Forelimb muscle (tissue), 1 donor: ENCODE measurements at regions not wholly inside any gene's neighbourhood (a gene's known extent, or its start where the extent isn't known, plus 50 kb on each side); places are given as distances from the start of the nearest gene placed in this dataset.

ENCODE experiments used
- DNase-seq: peaks from one replicate; pipeline ENCODE4 v3.0.0-alpha.2; 2013; ENCODE audit warnings: low read depth

DNA sequence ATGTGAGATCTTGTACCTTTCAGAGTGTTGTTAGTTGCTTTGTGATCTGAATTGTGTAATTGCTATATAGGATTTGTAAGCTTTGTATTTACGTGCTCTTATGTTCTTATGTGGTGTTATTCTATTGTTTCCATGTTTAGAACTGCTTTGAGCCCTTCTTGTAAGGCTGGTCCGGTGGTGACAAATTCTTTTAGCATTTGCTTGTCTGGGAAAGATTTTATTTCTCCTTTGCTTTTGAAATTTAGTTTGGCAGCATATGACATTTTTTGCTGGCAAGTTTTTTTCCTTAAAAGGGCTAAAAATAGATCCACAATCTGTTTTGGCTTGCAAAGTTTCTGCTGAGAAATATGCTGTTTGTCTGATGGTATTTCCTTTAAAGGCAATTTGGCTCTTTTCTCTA, 1089.2 kb upstream of the PCDH9 start:
- DNase-seq = no peak

DNA sequence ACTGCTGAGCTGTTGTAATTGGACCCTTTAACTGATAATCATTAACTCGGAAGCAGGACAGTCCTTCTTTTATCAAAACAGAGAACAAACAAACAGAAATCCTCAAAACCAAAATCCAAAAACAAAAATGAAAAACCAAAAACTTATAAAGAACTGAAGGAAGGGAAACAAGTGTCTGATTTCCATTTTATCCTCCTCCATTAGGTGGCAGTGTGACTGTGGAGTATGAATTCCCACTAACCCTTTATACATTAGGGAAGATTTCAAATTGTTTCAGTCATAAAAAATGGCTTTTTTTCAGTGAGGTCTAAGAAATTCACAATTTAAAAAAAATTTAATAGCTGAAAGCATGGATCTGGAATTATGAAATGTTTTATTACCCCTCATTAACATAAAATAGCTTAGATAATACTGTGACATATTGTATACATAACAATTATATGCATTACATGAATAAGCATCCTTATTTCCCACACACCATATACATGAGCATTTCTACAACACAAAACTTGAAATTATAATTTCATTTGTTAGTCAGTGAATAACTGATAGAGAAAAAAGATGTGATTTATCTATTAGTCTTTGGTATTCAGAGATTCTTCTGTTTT, 1074.3 kb upstream of the PCDH9 start:
- DNase-seq = no peak

DNA sequence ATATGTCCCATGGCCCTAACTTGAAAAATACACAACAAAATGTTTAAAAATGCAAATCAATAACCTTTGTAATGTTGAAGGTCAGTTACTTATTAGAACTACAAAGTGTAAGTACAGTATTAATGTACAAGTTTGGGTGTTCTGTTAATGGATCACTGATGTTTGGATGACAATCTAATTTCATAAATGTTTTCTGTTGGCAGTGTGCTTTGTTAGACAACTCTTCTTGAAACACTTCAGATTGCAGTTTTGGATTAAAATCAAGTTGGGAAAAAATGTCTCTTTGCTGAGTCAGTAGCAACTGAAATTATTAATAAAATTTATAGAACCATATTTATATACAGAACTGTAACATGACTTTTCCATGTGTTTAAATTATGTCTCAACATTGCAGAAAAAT, 1063.5 kb upstream of the PCDH9 start:
- no peak for DNase-seq

DNA sequence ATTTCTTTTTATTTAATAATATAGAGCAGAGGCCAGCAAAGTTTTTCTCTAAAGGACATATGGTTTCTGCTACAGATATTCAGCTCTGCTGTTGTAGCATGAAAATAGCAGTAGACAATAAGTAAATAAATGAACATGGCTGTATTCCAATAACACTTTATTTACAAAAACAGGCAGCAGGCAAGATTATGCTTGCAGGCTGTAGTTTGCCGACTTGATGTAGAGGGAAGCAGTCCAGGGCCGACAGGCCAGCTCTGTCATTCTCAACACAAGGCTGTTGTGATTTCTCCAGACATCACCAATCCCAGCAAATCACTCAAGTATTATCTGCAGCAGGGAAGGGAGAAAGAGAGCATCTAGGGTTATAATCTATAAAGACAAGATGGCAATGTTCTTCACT, 1062.5 kb upstream of the PCDH9 start:
- no peak for DNase-seq

DNA sequence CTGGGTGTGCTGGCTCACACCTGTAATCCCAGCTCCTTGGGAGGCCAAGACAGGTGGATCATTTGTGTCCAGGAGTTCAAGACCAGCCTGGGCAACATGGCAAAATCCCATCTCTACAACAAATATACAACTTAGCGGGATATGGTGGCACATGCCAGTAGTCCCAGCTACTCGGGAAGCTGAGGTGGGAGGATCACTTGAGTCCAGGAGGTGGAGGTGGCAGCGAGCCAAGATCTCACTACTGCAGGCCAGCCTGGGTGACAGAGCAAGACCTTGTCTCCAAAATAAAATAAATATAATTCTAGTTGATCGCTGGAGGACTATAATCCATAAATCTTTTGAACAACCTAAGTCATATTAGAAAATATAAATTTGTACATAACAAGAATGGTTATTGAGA, 1061.5 kb upstream of the PCDH9 start:
- no peak for DNase-seq

DNA sequence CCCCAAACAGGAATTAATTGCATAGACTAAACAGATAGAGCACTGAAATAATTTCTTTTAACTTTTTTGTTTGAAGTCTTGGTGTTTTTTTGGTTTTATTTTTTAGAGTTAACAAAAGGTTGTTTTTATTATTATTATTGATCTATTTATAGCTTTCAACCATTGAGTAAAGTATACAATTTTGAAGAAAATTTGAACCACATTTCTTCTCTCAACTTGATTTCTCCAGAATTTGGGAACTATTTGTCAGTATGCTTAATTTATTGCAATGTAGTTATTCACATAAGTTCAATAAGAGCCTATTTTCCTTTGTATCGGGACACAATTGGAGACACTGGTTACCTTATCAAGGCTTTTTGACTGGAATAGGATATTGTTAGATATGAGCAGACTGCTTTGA, 1045.6 kb upstream of the PCDH9 start:
- DNase-seq = no peak

DNA sequence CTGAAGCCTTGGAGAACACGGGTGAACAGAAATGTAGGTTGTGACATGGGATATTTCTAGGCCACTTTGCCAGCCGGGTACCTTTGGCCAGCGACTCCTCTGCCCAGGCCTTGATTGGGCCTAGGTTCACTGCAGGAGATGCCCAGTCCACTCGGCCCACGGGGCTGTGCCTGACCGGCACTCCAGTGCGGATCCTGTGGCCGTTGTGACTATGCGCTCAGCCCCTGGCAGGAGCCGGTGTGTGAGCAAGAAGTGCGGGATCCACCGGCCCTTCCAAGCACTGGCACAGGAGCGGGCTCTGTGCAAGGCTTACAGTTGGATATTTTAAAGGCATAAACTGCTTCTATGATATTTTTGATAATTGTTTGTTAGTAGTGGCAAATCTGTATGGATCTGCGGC, 1042.5 kb upstream of the PCDH9 start:
- DNase-seq = no peak

DNA sequence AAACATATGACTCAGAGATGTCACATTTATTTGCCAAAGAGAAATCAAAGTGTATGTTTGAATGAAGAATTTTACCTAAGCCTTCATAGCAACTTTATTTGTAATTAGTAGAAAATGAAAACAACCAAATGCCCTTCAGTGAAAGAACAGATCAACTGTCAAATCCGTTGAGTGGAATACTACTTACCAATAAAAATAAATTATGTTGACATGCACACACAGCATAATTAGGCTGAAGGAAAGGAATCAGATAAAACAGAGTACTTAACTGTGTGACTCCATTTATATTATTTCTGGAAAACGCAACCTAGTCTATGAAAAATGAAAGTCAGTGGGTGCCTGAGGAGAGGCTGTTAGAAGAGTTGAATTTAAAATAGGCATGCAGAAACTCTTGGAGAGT, 1034.6 kb upstream of the PCDH9 start:
- DNase-seq = no peak

DNA sequence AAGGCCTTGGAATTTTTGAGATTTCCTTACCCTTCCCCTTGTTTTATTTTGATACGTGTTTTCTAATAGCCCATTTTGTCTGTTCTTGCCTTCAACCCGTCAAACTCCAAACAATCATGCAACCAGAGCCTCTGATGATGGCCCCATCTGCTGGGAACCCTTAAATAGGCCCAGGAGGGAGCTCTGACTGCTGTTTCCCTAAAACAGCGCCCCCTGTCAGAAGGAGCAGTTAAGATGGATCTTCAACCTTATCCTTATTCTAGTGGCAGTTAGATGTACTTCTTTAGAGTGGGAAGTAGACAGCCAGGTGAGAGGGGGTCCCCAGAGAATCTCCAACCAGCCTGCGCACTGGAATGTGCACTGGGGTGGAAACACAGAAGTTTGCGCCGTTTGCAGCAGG, 1031.0 kb upstream of the PCDH9 start:
- DNase-seq = no peak

DNA sequence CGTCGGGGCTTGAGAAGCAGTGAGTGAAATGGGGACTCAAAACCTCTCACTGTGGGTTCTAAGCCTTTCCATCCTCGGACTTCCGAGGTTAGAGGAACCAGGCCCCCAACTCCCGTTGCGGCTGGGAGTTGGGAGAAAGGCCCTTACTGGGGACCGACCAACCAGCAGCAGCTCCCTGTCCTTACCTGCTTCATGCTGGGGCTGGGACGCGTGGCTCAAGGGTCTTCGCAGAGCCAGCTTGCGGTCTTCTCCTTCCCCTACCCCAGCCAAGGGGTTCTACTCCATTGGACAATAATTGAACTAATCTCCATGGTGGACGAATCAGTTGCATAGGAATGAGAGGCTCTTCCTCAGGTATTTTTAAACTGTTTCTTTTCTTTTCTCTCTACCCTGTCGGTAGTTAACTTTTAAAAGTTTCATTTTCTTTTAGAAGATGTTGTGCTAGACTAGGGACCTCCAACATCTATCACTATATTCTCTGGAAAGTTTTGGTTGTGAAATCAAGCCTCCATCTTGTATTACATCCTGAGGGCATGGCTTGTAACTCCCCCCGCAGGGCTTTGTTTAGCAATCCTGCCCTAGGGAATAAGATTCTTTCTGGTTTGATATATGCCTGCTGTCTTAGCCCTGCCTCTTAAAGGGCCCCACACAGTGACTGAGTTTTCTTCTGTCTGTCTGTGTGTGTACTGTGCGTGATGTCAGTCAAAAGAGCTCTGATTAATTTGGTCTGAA, 1027.1 kb upstream of the PCDH9 start:
- no peak for DNase-seq

DNA sequence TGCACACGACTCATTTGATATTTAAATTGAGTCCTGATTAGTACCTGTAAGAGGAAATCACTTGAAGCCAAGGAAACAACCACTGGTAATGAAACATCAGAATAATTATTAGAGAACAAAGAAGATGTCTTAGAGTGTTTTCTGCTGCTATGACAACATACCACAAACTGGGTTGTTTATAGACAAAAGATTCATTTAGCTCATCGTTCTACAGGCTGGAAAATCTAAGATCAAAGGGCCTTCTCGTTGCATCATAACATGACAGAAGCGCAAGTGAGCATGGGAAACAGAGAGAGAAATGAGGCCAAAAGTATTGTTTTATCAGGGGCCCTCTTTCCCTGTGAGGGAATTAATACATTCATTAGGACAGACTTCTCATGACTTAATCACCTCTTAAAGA, 1024.0 kb upstream of the PCDH9 start:
- DNase-seq = no peak

DNA sequence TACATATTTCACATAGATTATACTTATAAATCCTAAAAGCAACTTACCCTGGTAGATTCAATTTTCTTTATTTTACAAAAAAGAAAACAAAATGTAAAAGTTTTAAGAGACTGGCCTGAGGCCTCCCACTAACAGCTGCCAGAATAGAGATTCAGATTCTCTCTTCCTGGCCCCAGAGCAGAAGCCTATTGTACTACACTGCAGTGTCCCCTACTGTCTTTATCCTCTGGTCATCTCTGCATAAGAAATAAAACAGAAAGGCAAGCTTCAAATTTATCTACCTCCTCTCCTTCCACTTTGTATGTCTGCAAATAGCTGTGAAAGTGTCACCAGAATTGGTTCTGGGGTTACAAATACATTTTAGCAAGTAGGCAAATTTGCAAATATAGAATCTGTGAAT, 1004.1 kb upstream of the PCDH9 start:
- peak; percentile 52 for DNase-seq

DNA sequence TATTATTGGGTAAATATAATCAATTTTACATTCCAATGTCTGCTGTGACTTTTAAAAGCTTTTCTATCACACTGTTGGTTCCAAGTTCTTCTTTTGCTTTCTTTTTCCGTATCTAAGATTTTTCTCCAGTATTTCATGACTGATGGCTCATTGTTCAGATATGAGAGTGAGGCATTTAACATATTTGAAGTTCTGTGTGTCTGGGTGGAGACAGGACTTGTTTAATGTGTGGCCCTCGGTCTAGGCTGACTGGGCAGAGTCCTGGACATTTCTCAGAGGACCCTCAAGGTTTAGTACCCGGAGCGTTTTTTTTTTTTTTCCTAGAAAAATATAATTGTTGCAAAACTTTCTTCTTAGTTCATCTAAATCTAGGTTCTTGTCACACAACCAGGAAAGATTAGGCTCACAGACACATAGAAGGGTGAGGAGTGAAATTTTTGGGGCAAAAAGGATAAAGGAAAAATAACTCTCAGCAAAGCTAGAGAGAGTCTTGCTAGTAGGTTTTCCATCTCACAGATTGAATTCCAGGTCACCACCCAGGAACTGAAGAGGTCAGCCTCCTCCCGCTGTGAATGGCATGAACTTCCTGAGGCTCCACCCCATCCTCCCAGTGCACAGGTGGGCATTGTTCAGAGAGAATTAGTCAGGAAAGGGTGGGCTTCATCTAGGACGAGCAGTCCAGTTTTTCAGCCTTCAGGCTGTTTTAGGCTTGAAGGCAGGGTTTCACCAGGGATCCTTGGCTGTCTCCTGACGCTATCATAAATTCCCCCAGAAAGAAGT, 1002.4 kb upstream of the PCDH9 start:
- no peak for DNase-seq

DNA sequence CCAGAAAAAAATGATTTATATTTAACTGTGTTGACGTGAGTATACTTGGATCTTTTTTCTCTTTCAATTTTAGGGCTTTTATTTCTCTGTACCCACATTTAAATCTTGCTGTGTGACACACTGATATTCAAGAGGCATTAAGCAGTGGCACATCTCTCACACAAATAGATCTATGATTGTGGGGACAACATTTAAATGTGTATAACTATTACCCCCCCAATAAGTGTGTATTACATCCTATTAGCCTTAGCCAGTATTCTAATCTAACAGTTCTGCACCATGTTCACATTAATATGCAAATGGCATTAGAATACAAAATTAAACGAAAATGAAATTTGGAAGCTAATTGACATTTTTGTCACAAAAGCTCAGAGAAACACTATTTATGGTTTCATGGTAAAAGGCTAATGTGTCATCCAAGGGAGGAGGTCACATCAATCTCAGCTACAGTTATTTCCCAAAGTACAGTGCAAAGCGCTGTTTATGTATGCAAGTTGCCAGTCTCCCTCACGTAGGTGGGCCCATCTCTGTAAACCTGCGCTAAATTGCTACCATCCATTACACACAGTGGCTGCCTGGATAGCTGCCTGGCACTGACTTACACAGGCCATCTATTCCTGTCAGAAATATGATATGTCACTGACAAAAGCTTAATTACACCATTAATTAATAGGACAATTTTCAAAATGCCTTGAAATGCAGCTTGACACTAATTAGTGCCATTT, 984.7 kb upstream of the PCDH9 start:
- DNase-seq = no peak

DNA sequence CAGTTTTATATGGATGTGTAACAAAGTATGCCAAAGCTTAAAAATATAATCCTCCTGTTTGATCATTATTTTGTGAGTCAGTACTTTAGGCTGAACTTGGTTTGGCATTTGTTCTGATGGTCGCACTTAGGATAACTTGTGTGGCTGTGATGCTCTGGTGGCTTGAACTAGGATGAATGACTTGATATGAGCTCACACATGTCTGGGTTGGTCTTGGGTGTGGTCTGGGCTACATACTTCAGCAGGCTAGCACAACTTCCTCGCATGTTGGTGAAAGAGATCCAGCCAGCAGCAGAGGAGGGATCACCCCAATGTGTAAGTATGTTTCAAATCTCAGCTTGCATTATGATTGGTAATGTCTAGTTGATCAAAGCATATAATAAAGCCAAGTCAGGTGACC, 969.1 kb upstream of the PCDH9 start:
- DNase-seq = no peak

DNA sequence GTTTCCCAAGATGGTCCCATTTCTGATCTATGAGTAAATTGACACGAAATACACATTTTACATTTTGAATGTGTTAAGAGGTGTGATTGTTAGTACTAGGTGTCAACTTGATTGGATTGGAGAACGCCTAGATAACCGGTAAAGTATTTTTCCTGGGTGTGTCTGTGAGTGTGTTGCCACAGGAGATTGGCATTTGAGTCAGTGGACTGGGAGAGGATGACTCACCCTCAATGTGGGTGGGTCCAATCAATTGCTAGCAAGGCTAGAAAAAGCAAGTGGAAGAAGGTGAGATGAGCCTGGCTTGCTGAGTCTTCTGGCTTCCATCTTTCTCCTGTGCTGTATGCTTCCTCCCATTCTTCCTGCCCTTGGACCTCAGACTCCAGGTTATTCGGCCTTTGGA, 960.7 kb upstream of the PCDH9 start:
- no peak for DNase-seq

DNA sequence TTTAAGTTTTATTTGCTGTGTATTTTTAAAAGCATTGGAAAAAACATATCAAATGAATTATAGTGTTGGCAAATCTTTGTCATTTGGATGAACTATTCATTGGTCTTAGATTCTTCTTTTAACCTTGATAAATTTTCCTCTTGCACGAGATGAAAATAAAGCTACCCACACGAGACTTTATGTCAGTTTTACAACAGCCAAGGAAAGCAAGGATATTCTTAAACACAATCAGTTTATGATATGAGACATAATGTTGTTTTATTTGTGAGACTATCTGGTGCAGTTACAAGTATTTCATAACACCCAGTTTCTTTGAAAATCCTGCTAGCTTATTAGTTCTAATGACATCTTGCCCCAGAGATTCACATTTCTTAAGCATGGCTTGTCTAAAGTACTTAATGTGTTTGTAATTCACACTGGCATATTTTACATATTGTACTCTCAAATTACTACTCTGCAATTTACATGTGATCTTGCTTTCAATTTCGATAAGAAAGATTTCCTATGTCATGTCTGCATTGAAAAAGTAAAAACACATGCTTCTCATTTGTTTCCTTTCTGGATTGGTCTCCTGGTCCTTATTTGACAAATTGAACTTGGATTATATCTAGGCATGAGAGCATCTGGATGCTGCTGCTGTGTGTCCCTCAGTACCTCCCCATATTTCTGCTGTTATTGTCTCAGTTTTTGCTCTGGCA, 955.5 kb upstream of the PCDH9 start:
- peak; percentile 48 for DNase-seq

DNA sequence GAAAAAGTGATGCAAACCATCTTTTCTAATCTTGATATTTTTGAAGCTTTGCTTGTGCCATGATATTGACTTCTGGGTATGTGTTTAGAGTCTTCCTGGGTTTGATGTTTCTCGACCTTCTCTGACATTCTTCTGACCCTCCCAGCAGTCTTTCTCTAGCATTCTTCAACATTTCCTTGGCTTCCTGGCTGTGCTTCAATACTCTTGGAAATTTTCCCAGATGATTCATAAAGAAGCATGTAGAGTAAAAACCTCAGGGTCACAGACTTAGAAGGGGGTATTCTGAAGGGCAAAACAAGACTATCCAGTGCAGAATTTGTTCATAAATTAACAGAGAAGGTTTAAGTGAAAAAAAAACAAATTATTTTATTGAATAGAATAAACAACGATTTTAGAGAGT, 946.3 kb upstream of the PCDH9 start:
- DNase-seq = no peak

DNA sequence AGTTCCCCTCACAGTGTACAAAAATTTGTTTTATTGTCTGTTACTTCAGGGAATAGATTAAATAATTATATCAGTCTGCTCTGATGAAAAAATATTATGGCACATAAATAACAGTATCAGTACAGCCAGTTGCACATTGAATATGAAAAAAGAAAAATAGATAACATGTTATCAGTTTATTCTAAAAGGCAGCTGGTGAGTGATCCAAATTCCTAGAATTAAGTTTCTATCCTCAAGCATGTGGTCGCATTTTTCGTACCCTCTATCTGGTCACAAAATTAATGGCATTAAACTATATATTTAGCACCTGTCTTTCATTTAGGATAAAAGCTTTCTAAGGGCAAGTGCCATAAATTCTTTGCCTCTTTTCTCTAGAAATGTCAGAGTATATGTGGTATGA, 944.8 kb upstream of the PCDH9 start:
- no peak for DNase-seq

DNA sequence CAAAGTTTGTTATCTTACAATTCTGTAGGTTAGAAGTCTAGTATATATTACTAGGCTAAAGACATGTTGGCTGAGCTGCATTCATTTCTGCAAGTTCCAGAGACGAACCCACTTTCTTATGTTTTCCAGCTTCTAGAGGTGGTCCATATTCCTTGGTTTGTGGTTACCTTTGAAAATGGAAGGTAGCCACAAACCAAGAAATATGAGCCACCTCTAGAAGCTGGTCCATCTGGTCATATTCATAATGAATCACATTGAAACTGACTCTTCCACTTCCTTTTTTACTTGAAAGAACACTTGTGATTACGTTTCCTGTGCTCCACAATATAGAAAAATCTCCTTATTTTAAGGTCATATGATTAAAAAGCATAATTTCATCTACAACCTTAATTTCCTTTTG, 943.0 kb upstream of the PCDH9 start:
- DNase-seq = no peak

DNA sequence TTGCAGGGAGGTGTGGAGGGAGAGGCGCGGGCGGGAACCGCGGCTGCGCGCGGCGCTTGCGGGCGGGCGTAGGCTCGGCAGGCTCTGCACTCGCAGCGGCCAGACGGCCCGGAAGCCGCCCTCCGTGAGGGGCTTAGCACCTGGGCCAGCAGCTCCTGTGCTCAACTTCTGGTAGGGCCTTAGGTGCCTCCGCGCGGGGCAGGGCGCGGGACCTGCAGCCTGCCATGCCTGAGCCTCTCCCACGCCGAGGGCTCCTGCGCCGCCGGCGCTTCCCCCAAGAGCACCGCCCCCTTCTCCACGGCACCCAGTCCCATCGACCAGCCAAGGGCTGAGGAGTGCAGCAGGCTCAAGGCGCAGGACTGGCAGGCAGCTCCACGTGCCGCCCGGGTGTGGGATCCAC, 940.8 kb upstream of the PCDH9 start:
- DNase-seq = no peak

DNA sequence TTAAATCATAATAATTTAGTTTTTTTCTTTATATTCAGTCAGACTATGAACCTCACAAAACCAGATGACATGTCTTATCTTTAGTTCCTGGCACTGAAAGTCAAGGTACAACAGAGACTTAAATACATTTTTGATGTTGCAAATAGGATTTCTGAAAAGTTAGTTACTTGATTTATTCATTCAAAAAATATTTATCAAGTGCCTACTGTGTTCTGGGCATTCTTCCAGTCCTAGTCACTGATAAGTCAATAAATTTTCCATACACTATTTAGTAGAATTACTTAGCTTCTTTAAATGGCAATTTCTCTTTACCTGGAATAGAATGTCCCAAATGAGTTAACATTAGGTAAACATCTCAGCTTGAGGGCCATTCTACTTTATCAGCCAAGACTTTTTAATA, 938.3 kb upstream of the PCDH9 start:
- no peak for DNase-seq
